OCI-LY7 (cell line): ENCODE measurements at regions not wholly inside any gene's neighbourhood (a gene's known extent, or its start where the extent isn't known, plus 50 kb on each side); places are given as distances from the start of the nearest gene placed in this dataset.

Experiments
- CTCF ChIP-seq: fragments of 200-600 bp; sonication (generic); conservative IDR thresholded peaks from 2 replicates; pipeline ENCODE4 v1.5.1; 2014; ENCODE audit warnings: mild to moderate bottlenecking, antibody characterized with exemption, low read length, moderate library complexity, mixed read lengths
- EZH2phosphoT487 ChIP-seq: fragments of 200-600 bp; sonication (generic); IDR thresholded peaks from 2 replicates; pipeline ENCODE4 v1.6.1; 2018; ENCODE audit warnings: low read depth, borderline replicate concordance, mild to moderate bottlenecking, mixed run types, antibody characterized with exemption, low read length, moderate library complexity, mixed read lengths

GRCh38 chr6:104022126-104022525, 837.6 kb downstream of the HACE1 start:
- no peak for TF ChIP-seq CTCF
- TF ChIP-seq EZH2phosphoT487: no peak
